ENCODE measurements at regions not wholly inside any gene's neighbourhood (a gene's known extent, or its start where the extent isn't known, plus 50 kb on each side); places are given as distances from the start of the nearest gene placed in this dataset.

- DNase-seq (ENCODE audit: low read depth, low spot score) (no peak), FAIRE-seq (no peak)
- no TSS peak for BruUV-seq (replicated peaks)
- CTCF ChIA-PET, result no interaction called here
- intact Hi-C loops (cut with micrococcal nuclease), result loop anchor here (10.0 kb wide), 1 partner anchor 174 kb away; no protein-coding TSS in a partner anchor
- Histone ChIP-seq H3K9ac (replicated peaks; ENCODE audit: extremely low read depth, insufficient read depth, low read length) (no peak overlapping the region), H3K9me3 (replicated peaks; ENCODE audit: control insufficient read depth, insufficient read depth, low read length) (no peaks in the 10 kb centered on the region), H3K4me3 (replicated peaks in 1 of 3; ENCODE audit: insufficient read depth in 1 of 3, low read depth in 1 of 3, low read length in 3 of 3) (no peak overlapping the region), H3K27ac (ENCODE audit: insufficient read depth, low read depth, low read length) (no peak overlapping the region), H3K4me1 (ENCODE audit: control insufficient read depth, extremely low read depth, insufficient read depth, low read length) (no peaks in the 10 kb centered on the region), H3K4me2 (ENCODE audit: insufficient read depth, low read length) (no peak overlapping the region), H3K36me3 (ENCODE audit: control insufficient read depth in 2 of 2, extremely low read depth in 1 of 2, insufficient read depth in 2 of 2, low read length in 2 of 2) (no peaks in the 10 kb centered on the region), H3K79me2 (ENCODE audit: control insufficient read depth, insufficient read depth, low read length) (no peaks in the 10 kb centered on the region), H4K20me1 (replicated peaks; ENCODE audit: control insufficient read depth, extremely low read depth, insufficient read depth, low read length) (no peaks in the 10 kb centered on the region), H2AFZ (ENCODE audit: low read depth, low read length) (no peak overlapping the region), H3K9me1 (replicated peaks; ENCODE audit: control insufficient read depth, extremely low read depth, insufficient read depth, low read length) (no peaks in the 10 kb centered on the region), H3K27me3 (ENCODE audit: control insufficient read depth in 2 of 2, insufficient read depth in 2 of 2, low read length in 2 of 2) (peaks cover 0 to 5% of the 10 kb centered on the region in 2 experiments)
- POLR2A ChIA-PET, result no interaction called here
- no peak for TF ChIP-seq EZH2 (IDR thresholded peaks at IDR 0.05; ENCODE audit: borderline replicate concordance, low read depth, low read length, severe bottlenecking)
- no peak for TF ChIP-seq POLR2A (IDR thresholded peaks at IDR 0.05; ENCODE audit: low read depth, low read length)
- no peak for TF ChIP-seq MYC (IDR thresholded peaks at IDR 0.05; ENCODE audit: low read depth, low read length)
- no peak for TF ChIP-seq JUN (IDR thresholded peaks at IDR 0.05; ENCODE audit: borderline replicate concordance, insufficient read depth, insufficient read length, low read depth)
- no peak for TF ChIP-seq MAX (IDR thresholded peaks at IDR 0.05; ENCODE audit: insufficient read depth, insufficient read length)
- dilution Hi-C loops (cut with MboI; ENCODE audit: extremely low pct_ligation_motif_present, low sequenced_read_pairs), result no loop called here
Observed at GRCh38 chr3:127370906-127371305, 83.1 kb upstream of the PRR20G start.

- H4K20me1 ChIP-seq (replicated peaks; ENCODE audit: control insufficient read depth, extremely low read depth, insufficient read depth, low read length), result no peaks in the 10 kb centered on the region
- no TSS peak for BruUV-seq (replicated peaks)
- intact Hi-C loops (cut with micrococcal nuclease), result no loop called here
Observed at GRCh38 chr3:127369356-127369935, 81.6 kb upstream of the PRR20G start.

More at GRCh38 chr3:127369356-127369935, 81.6 kb upstream of the PRR20G start:
- FAIRE-seq (no peak), DNase-seq (ENCODE audit: low read depth, low spot score) (no peak)
- H3K9ac ChIP-seq (replicated peaks; ENCODE audit: extremely low read depth, insufficient read depth, low read length), result no peak overlapping the region
- ChIA-PET CTCF (no interaction called here), POLR2A (no interaction called here)
- TF ChIP-seq GATA2 (IDR thresholded peaks at IDR 0.05; ENCODE audit: insufficient read depth, insufficient read length, low read depth, low read length) (no peak), FOS (IDR thresholded peaks at IDR 0.05; ENCODE audit: borderline replicate concordance, insufficient read depth, low read length) (no peak), MAX (IDR thresholded peaks at IDR 0.05; ENCODE audit: insufficient read depth, insufficient read length) (no peak), MYC (IDR thresholded peaks at IDR 0.05; ENCODE audit: low read depth, low read length) (no peak), EZH2 (IDR thresholded peaks at IDR 0.05; ENCODE audit: borderline replicate concordance, low read depth, low read length, severe bottlenecking) (no peak), CTCF (IDR thresholded peaks at IDR 0.05; ENCODE audit: extremely low read depth in 1 of 2, insufficient read depth in 1 of 2, low read depth in 1 of 2, low read length in 2 of 2) (no peak), POLR2AphosphoS5 (IDR thresholded peaks at IDR 0.05; ENCODE audit: insufficient read depth, low read depth, low read length) (no peak), JUN (IDR thresholded peaks at IDR 0.05; ENCODE audit: borderline replicate concordance, insufficient read depth, insufficient read length, low read depth) (no peak), POLR2A (IDR thresholded peaks at IDR 0.05; ENCODE audit: low read depth, low read length) (no peak)
- H3K9me1 ChIP-seq (replicated peaks; ENCODE audit: control insufficient read depth, extremely low read depth, insufficient read depth, low read length), result no peaks in the 10 kb centered on the region
- no peak overlapping the region for H3K4me3 ChIP-seq (replicated peaks in 1 of 3; ENCODE audit: insufficient read depth in 1 of 3, low read depth in 1 of 3, low read length in 3 of 3)
- no peaks in the 10 kb centered on the region for H3K9me3 ChIP-seq (replicated peaks; ENCODE audit: control insufficient read depth, insufficient read depth, low read length)
- dilution Hi-C loops (cut with MboI; ENCODE audit: extremely low pct_ligation_motif_present, low sequenced_read_pairs), result no loop called here
- H3K27me3 ChIP-seq (ENCODE audit: control insufficient read depth in 2 of 2, insufficient read depth in 2 of 2, low read length in 2 of 2), result peaks cover 3 to 5% of the 10 kb centered on the region in 2 experiments
- H3K27ac ChIP-seq (ENCODE audit: insufficient read depth, low read depth, low read length), result no peak overlapping the region
- no peaks in the 10 kb centered on the region for H3K36me3 ChIP-seq (ENCODE audit: control insufficient read depth in 2 of 2, extremely low read depth in 1 of 2, insufficient read depth in 2 of 2, low read length in 2 of 2)
- H3K79me2 ChIP-seq (ENCODE audit: control insufficient read depth, insufficient read depth, low read length), result no peaks in the 10 kb centered on the region
- H2AFZ ChIP-seq (ENCODE audit: low read depth, low read length), result no peak overlapping the region
- H3K4me1 ChIP-seq (ENCODE audit: control insufficient read depth, extremely low read depth, insufficient read depth, low read length), result no peaks in the 10 kb centered on the region
- H3K4me2 ChIP-seq (ENCODE audit: insufficient read depth, low read length), result no peak overlapping the region

All from endothelial cell of umbilical vein (primary cell).